ENCODE measurements at regions not wholly inside any gene's neighbourhood (a gene's known extent, or its start where the extent isn't known, plus 50 kb on each side); places are given as distances from the start of the nearest gene placed in this dataset.
"Not testable (repeated sequence)": the region's sequence is repeated elsewhere in the genome, so short reads cannot be mapped to it uniquely, and the experiment has no call there.

DNA sequence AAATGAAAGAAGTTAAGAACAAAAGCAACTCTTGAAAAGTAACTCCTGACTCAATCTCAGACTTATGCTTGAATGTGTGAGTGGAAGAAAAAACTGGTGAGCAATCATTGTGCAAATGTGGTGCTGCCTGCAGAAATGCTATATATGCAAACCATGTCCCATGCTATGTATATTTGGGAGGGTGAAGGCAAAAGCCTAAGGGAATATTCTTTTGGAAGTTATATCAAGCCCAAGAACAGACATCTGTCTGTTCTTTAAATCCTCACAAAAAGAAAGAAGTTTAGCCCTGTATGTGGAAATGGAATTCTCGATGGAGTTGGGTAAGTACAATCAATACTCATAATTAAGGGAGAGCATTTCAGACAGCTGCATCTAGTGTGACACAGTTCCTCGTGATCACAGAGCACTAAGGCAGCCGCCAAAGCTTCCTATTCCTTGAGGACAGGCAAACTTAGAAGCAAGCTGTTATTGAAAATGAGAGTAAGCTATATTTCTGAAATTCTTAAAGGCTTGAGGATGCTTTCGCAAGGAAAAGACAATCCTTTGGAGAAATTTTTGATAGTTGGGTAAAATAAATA, 406.5 kb upstream of the CHORDC1 start:
- Histone ChIP-seq H3K36me3 (ENCODE audit: control insufficient read depth, insufficient read depth, low read length) (no peaks in the 10 kb centered on the region), H3K27me3 (ENCODE audit: control insufficient read depth, insufficient read depth, low read length) (no peaks in the 10 kb centered on the region), H3K9me3 (ENCODE audit: control insufficient read depth, insufficient read depth, low read depth, low read length) (no peaks in the 10 kb centered on the region), H3K4me3 (ENCODE audit: low read depth in 2 of 2, low read length in 2 of 2) (no peak overlapping the region), H3K4me1 (ENCODE audit: control insufficient read depth, insufficient read depth, low read length) (no peaks in the 10 kb centered on the region), H3K27ac (ENCODE audit: low read length) (no peak overlapping the region)
- CTCF ChIA-PET = no interaction called here
- POLR2A ChIA-PET = no interaction called here
- intact Hi-C loops (cut with micrococcal nuclease; ENCODE audit: unreplicated experiment) (no loop called here), in situ Hi-C loops (cut with HindIII; ENCODE audit: low pct_unique_long_range_greater_than_20kb, low sequenced_read_pairs) (no loop called here)
- TF ChIP-seq, protein P1, sequence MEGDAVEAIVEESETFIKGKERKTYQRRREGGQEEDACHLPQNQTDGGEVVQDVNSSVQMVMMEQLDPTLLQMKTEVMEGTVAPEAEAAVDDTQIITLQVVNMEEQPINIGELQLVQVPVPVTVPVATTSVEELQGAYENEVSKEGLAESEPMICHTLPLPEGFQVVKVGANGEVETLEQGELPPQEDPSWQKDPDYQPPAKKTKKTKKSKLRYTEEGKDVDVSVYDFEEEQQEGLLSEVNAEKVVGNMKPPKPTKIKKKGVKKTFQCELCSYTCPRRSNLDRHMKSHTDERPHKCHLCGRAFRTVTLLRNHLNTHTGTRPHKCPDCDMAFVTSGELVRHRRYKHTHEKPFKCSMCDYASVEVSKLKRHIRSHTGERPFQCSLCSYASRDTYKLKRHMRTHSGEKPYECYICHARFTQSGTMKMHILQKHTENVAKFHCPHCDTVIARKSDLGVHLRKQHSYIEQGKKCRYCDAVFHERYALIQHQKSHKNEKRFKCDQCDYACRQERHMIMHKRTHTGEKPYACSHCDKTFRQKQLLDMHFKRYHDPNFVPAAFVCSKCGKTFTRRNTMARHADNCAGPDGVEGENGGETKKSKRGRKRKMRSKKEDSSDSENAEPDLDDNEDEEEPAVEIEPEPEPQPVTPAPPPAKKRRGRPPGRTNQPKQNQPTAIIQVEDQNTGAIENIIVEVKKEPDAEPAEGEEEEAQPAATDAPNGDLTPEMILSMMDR (IDR thresholded peaks at IDR 0.05) = no peak
- TF ChIP-seq POLR2AphosphoS5 (IDR thresholded peaks at IDR 0.05; ENCODE audit: low read depth, low read length) = no peak
- no peak for TF ChIP-seq SIN3A (IDR thresholded peaks at IDR 0.05; ENCODE audit: borderline replicate concordance, insufficient read depth, low read depth, low read length)
- TF ChIP-seq, protein P2, sequence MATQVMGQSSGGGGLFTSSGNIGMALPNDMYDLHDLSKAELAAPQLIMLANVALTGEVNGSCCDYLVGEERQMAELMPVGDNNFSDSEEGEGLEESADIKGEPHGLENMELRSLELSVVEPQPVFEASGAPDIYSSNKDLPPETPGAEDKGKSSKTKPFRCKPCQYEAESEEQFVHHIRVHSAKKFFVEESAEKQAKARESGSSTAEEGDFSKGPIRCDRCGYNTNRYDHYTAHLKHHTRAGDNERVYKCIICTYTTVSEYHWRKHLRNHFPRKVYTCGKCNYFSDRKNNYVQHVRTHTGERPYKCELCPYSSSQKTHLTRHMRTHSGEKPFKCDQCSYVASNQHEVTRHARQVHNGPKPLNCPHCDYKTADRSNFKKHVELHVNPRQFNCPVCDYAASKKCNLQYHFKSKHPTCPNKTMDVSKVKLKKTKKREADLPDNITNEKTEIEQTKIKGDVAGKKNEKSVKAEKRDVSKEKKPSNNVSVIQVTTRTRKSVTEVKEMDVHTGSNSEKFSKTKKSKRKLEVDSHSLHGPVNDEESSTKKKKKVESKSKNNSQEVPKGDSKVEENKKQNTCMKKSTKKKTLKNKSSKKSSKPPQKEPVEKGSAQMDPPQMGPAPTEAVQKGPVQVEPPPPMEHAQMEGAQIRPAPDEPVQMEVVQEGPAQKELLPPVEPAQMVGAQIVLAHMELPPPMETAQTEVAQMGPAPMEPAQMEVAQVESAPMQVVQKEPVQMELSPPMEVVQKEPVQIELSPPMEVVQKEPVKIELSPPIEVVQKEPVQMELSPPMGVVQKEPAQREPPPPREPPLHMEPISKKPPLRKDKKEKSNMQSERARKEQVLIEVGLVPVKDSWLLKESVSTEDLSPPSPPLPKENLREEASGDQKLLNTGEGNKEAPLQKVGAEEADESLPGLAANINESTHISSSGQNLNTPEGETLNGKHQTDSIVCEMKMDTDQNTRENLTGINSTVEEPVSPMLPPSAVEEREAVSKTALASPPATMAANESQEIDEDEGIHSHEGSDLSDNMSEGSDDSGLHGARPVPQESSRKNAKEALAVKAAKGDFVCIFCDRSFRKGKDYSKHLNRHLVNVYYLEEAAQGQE (IDR thresholded peaks at IDR 0.05; ENCODE audit: insufficient read depth in 1 of 2, low read depth in 2 of 2, low read length in 1 of 2) = no peak
- no peak for TF ChIP-seq TCF7L2 (IDR thresholded peaks at IDR 0.05; ENCODE audit: low read depth, low read length)
- no peak for ATAC-seq
- no TSS peak for BruUV-seq (replicated peaks)
- no peak for DNase-seq (ENCODE audit: low read depth, low spot score)

DNA sequence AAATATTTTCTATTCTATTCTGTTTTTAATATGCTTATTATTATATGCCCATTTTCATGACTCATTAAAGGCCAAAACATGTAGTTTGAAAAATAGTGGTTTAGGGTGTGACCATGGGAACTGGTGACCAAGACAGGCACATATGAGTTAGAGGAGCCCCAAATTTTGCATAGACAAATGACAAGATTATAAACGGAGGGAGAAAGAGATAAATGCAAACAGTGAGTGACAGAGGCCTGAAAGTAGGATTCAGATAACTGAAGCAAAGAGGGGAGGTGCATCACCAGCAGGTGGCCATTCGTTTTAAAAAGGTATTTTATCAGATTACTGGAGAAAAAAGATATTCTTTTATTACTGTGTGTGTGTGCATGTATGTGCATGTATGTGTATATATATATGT, 391.5 kb upstream of the CHORDC1 start:
- no peaks in the 10 kb centered on the region for H3K36me3 ChIP-seq (ENCODE audit: control insufficient read depth, insufficient read depth, low read length)
- DNase-seq (ENCODE audit: low read depth, low spot score) (no peak), ATAC-seq (no peak)
- no peak overlapping the region for H3K4me3 ChIP-seq (ENCODE audit: low read depth in 2 of 2, low read length in 2 of 2)
- intact Hi-C loops (cut with micrococcal nuclease; ENCODE audit: unreplicated experiment) (no loop called here), in situ Hi-C loops (cut with HindIII; ENCODE audit: low pct_unique_long_range_greater_than_20kb, low sequenced_read_pairs) (no loop called here)
- POLR2A ChIA-PET = no interaction called here
- H3K27ac ChIP-seq (ENCODE audit: low read length) = no peak overlapping the region
- no peaks in the 10 kb centered on the region for H3K9me3 ChIP-seq (ENCODE audit: control insufficient read depth, insufficient read depth, low read depth, low read length)
- H3K27me3 ChIP-seq (ENCODE audit: control insufficient read depth, insufficient read depth, low read length) = no peaks in the 10 kb centered on the region
- BruUV-seq (replicated peaks) = no TSS peak
- CTCF ChIA-PET = no interaction called here
- no peak for TF ChIP-seq SIN3A (IDR thresholded peaks at IDR 0.05; ENCODE audit: borderline replicate concordance, insufficient read depth, low read depth, low read length)
- TF ChIP-seq, protein P1 (IDR thresholded peaks at IDR 0.05) = no peak
- no peak for TF ChIP-seq POLR2AphosphoS5 (IDR thresholded peaks at IDR 0.05; ENCODE audit: low read depth, low read length)
- TF ChIP-seq, protein P2 (IDR thresholded peaks at IDR 0.05; ENCODE audit: insufficient read depth in 1 of 2, low read depth in 2 of 2, low read length in 1 of 2) = no peak
- TF ChIP-seq TCF7L2 (IDR thresholded peaks at IDR 0.05; ENCODE audit: low read depth, low read length) = no peak
- H3K4me1 ChIP-seq (ENCODE audit: control insufficient read depth, insufficient read depth, low read length) = no peaks in the 10 kb centered on the region

DNA sequence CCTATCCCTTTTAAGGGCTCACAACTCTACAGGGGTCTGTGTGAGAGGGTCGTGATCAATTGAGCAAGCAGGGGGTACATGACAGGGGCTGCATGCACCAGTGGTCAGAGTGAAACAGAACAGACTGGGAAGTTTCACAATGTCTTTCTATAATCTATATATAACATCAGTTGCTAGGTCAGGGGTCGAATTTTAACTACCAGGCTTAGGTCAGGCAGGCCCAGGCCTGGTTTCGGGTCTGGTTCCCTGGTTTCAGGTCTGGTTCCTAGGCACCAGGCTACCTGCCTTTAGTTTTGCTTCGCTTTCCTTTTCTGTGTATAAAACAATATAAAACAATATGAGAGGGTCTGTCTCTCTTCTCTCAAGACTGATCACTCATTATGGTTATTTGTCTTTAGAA, 390.2 kb upstream of the CHORDC1 start:
- CTCF ChIA-PET; H3K27ac ChIP-seq (ENCODE audit: low read length); H3K9me3 ChIP-seq (ENCODE audit: control insufficient read depth, insufficient read depth, low read depth, low read length); H3K4me3 ChIP-seq (ENCODE audit: low read depth in 2 of 2, low read length in 2 of 2); in situ Hi-C loops (cut with HindIII; ENCODE audit: low pct_unique_long_range_greater_than_20kb, low sequenced_read_pairs); ATAC-seq; intact Hi-C loops (cut with micrococcal nuclease; ENCODE audit: unreplicated experiment); H3K4me1 ChIP-seq (ENCODE audit: control insufficient read depth, insufficient read depth, low read length); H3K36me3 ChIP-seq (ENCODE audit: control insufficient read depth, insufficient read depth, low read length); H3K27me3 ChIP-seq (ENCODE audit: control insufficient read depth, insufficient read depth, low read length); DNase-seq (ENCODE audit: low read depth, low spot score); BruUV-seq (replicated peaks); POLR2A ChIA-PET: not testable (repeated sequence)
